ENCODE measurements at regions not wholly inside any gene's neighbourhood (a gene's known extent, or its start where the extent isn't known, plus 50 kb on each side); places are given as distances from the start of the nearest gene placed in this dataset.

DNA sequence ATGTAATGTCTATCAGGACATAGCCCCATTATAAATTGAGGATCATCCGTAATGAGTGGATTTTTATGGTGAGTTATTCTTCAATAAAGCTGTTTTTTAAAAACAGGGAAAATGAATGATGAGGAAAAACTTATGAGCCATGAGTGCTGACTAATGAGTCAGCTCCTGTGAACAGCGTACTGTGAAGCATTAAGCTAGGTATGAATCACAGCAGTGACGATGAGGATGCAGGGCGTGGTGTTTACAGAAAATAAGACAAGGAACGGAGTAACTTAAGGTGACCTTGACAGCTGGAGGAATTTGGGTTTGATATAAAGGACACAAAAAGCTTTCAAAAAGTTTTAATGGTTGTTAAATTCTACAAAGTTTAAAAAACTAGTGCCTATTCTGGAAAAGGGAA lies 96.3 kb downstream of the FOXF2 start:
- Mint-ChIP-seq H3K4me3 (ENCODE audit: unreplicated experiment) (no peak overlapping the region), H3K27me3 (ENCODE audit: low read depth, unreplicated experiment) (no peaks in the 10 kb centered on the region), H3K27ac (ENCODE audit: unreplicated experiment) (peak overlapping the region; percentile 79), H3K4me1 (ENCODE audit: low read depth, unreplicated experiment) (peaks cover 22% of the 10 kb centered on the region), H3K9me3 (ENCODE audit: unreplicated experiment) (peaks cover 1% of the 10 kb centered on the region), H3K36me3 (ENCODE audit: low read depth, unreplicated experiment) (no peaks in the 10 kb centered on the region)
- DNase-seq (ENCODE audit: low read depth) (peak; percentile 85), FAIRE-seq (no peak)
- Histone ChIP-seq H3K4me3 (ENCODE audit: insufficient read depth, low read depth, low read length) (no peak overlapping the region), H3K27me3 (ENCODE audit: insufficient read depth, low read length) (no peaks in the 10 kb centered on the region), H3K9me3 (ENCODE audit: insufficient read depth, low read depth, low read length) (no peaks in the 10 kb centered on the region), H3K79me2 (ENCODE audit: insufficient read depth, low read length) (no peaks in the 10 kb centered on the region), H4K20me1 (ENCODE audit: insufficient read depth, low read length) (no peaks in the 10 kb centered on the region), H3K9ac (ENCODE audit: low read length) (no peak overlapping the region), H3K27ac (ENCODE audit: low read depth, low read length) (peak overlapping the region; percentile 17), H3K4me1 (ENCODE audit: insufficient read depth, low read length) (peaks cover 9% of the 10 kb centered on the region), H2AFZ (ENCODE audit: low read depth, low read length) (no peak overlapping the region), H3K36me3 (ENCODE audit: insufficient read depth, low read length) (no peaks in the 10 kb centered on the region), H3K4me2 (ENCODE audit: low read length) (peak overlapping the region; percentile 34)
- no peak for TF ChIP-seq EZH2 (IDR thresholded peaks at IDR 0.05; ENCODE audit: insufficient read depth, low read length)

- no peaks in the 10 kb centered on the region for H3K27me3 Mint-ChIP-seq (ENCODE audit: low read depth, unreplicated experiment)
- Histone ChIP-seq H3K9me3 (ENCODE audit: insufficient read depth, low read depth, low read length) (no peaks in the 10 kb centered on the region), H3K4me2 (ENCODE audit: low read length) (no peak overlapping the region), H3K4me3 (ENCODE audit: insufficient read depth, low read depth, low read length) (no peak overlapping the region), H2AFZ (ENCODE audit: low read depth, low read length) (no peak overlapping the region), H3K9ac (ENCODE audit: low read length) (no peak overlapping the region), H3K79me2 (ENCODE audit: insufficient read depth, low read length) (no peaks in the 10 kb centered on the region), H3K4me1 (ENCODE audit: insufficient read depth, low read length) (peaks cover 8% of the 10 kb centered on the region), H4K20me1 (ENCODE audit: insufficient read depth, low read length) (no peaks in the 10 kb centered on the region), H3K36me3 (ENCODE audit: insufficient read depth, low read length) (no peaks in the 10 kb centered on the region), H3K27me3 (ENCODE audit: insufficient read depth, low read length) (no peaks in the 10 kb centered on the region), H3K27ac (ENCODE audit: low read depth, low read length) (no peak overlapping the region)
- no peak overlapping the region for H3K27ac Mint-ChIP-seq (ENCODE audit: unreplicated experiment)
- no peak for DNase-seq (ENCODE audit: low read depth)
- H3K4me3 Mint-ChIP-seq (ENCODE audit: unreplicated experiment): no peak overlapping the region
- TF ChIP-seq, protein P1, sequence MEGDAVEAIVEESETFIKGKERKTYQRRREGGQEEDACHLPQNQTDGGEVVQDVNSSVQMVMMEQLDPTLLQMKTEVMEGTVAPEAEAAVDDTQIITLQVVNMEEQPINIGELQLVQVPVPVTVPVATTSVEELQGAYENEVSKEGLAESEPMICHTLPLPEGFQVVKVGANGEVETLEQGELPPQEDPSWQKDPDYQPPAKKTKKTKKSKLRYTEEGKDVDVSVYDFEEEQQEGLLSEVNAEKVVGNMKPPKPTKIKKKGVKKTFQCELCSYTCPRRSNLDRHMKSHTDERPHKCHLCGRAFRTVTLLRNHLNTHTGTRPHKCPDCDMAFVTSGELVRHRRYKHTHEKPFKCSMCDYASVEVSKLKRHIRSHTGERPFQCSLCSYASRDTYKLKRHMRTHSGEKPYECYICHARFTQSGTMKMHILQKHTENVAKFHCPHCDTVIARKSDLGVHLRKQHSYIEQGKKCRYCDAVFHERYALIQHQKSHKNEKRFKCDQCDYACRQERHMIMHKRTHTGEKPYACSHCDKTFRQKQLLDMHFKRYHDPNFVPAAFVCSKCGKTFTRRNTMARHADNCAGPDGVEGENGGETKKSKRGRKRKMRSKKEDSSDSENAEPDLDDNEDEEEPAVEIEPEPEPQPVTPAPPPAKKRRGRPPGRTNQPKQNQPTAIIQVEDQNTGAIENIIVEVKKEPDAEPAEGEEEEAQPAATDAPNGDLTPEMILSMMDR (IDR thresholded peaks at IDR 0.05; ENCODE audit: insufficient read depth, low read depth, low read length): no peak
- TF ChIP-seq EZH2 (IDR thresholded peaks at IDR 0.05; ENCODE audit: insufficient read depth, low read length): no peak
- no peak for FAIRE-seq
- H3K36me3 Mint-ChIP-seq (ENCODE audit: low read depth, unreplicated experiment): no peaks in the 10 kb centered on the region
- peaks cover 1% of the 10 kb centered on the region for H3K9me3 Mint-ChIP-seq (ENCODE audit: unreplicated experiment)
- H3K4me1 Mint-ChIP-seq (ENCODE audit: low read depth, unreplicated experiment): peaks cover 16% of the 10 kb centered on the region
Measured at GRCh38 chr6:1486387-1486786, 97.0 kb downstream of the FOXF2 start.

GRCh38 chr6:1487239-1487638 lies 97.9 kb downstream of the FOXF2 start:
- Histone ChIP-seq H3K9ac (ENCODE audit: low read length) (no peak overlapping the region), H3K4me3 (ENCODE audit: insufficient read depth, low read depth, low read length) (no peak overlapping the region), H3K27ac (ENCODE audit: low read depth, low read length) (no peak overlapping the region), H3K36me3 (ENCODE audit: insufficient read depth, low read length) (no peaks in the 10 kb centered on the region), H3K9me3 (ENCODE audit: insufficient read depth, low read depth, low read length) (no peaks in the 10 kb centered on the region), H3K79me2 (ENCODE audit: insufficient read depth, low read length) (no peaks in the 10 kb centered on the region), H3K4me1 (ENCODE audit: insufficient read depth, low read length) (no peaks in the 10 kb centered on the region), H2AFZ (ENCODE audit: low read depth, low read length) (no peak overlapping the region), H3K27me3 (ENCODE audit: insufficient read depth, low read length) (no peaks in the 10 kb centered on the region), H3K4me2 (ENCODE audit: low read length) (no peak overlapping the region), H4K20me1 (ENCODE audit: insufficient read depth, low read length) (no peaks in the 10 kb centered on the region)
- DNase-seq (ENCODE audit: low read depth) (no peak), FAIRE-seq (no peak)
- Mint-ChIP-seq H3K27ac (ENCODE audit: unreplicated experiment) (no peak overlapping the region), H3K27me3 (ENCODE audit: low read depth, unreplicated experiment) (no peaks in the 10 kb centered on the region), H3K4me3 (ENCODE audit: unreplicated experiment) (no peak overlapping the region), H3K4me1 (ENCODE audit: low read depth, unreplicated experiment) (peaks cover 10% of the 10 kb centered on the region), H3K9me3 (ENCODE audit: unreplicated experiment) (no peaks in the 10 kb centered on the region), H3K36me3 (ENCODE audit: low read depth, unreplicated experiment) (no peaks in the 10 kb centered on the region)
- TF ChIP-seq, protein P1 (IDR thresholded peaks at IDR 0.05; ENCODE audit: insufficient read depth, low read depth, low read length): no peak

Data from astrocyte (in vitro differentiated cells and primary cell).